ENCODE measurements at regions not wholly inside any gene's neighbourhood (a gene's known extent, or its start where the extent isn't known, plus 50 kb on each side); places are given as distances from the start of the nearest gene placed in this dataset.

GRCh38 chr18:46282646-46283045 is 178.5 kb downstream of the HAUS1 start:
- Histone ChIP-seq H3K9me3 (ENCODE audit: control insufficient read depth, low read length) (no peaks in the 10 kb centered on the region), H3K36me3 (ENCODE audit: control insufficient read depth, insufficient read depth, low read length, severe bottlenecking) (no peaks in the 10 kb centered on the region), H3K9ac (ENCODE audit: low read length) (no peak overlapping the region), H3K27me3 (replicated peaks; ENCODE audit: control insufficient read depth, insufficient read depth, low read length) (no peaks in the 10 kb centered on the region), H3K4me1 (ENCODE audit: control insufficient read depth, insufficient read depth, low read length) (peaks cover 12% of the 10 kb centered on the region), H3K4me3 (ENCODE audit: low read length) (no peak overlapping the region)
- DNase-seq (ENCODE audit: low read depth) = no peak

GRCh38 chr18:46283268-46283667 is 179.1 kb downstream of the HAUS1 start:
- Histone ChIP-seq H3K4me1 (ENCODE audit: control insufficient read depth, insufficient read depth, low read length) (peaks cover 7% of the 10 kb centered on the region), H3K9ac (ENCODE audit: low read length) (no peak overlapping the region), H3K9me3 (ENCODE audit: control insufficient read depth, low read length) (no peaks in the 10 kb centered on the region), H3K36me3 (ENCODE audit: control insufficient read depth, insufficient read depth, low read length, severe bottlenecking) (no peaks in the 10 kb centered on the region), H3K27me3 (replicated peaks; ENCODE audit: control insufficient read depth, insufficient read depth, low read length) (no peaks in the 10 kb centered on the region), H3K4me3 (ENCODE audit: low read length) (no peak overlapping the region)
- DNase-seq (ENCODE audit: low read depth) = no peak

- H3K36me3 ChIP-seq (ENCODE audit: control insufficient read depth, insufficient read depth, low read length, severe bottlenecking) = no peaks in the 10 kb centered on the region
- no peak for DNase-seq (ENCODE audit: low read depth)
- no peak overlapping the region for H3K9ac ChIP-seq (ENCODE audit: low read length)
- H3K4me1 ChIP-seq (ENCODE audit: control insufficient read depth, insufficient read depth, low read length) = peaks cover under 1% of the 10 kb centered on the region
- H3K9me3 ChIP-seq (ENCODE audit: control insufficient read depth, low read length) = no peaks in the 10 kb centered on the region
- no peak overlapping the region for H3K4me3 ChIP-seq (ENCODE audit: low read length)
- no peaks in the 10 kb centered on the region for H3K27me3 ChIP-seq (replicated peaks; ENCODE audit: control insufficient read depth, insufficient read depth, low read length)
These were observed 179.7 kb downstream of the HAUS1 start for GRCh38 chr18:46283895-46284295.

GRCh38 chr18:46289463-46289862 is 185.3 kb downstream of the HAUS1 start:
- Histone ChIP-seq H3K4me1 (ENCODE audit: control insufficient read depth, insufficient read depth, low read length) (no peaks in the 10 kb centered on the region), H3K9ac (ENCODE audit: low read length) (no peak overlapping the region), H3K27me3 (replicated peaks; ENCODE audit: control insufficient read depth, insufficient read depth, low read length) (peaks cover 3% of the 10 kb centered on the region), H3K36me3 (ENCODE audit: control insufficient read depth, insufficient read depth, low read length, severe bottlenecking) (no peaks in the 10 kb centered on the region), H3K9me3 (ENCODE audit: control insufficient read depth, low read length) (peaks cover 7% of the 10 kb centered on the region), H3K4me3 (ENCODE audit: low read length) (no peak overlapping the region)
- DNase-seq (ENCODE audit: low read depth) = no peak

- no peak overlapping the region for H3K9ac ChIP-seq (ENCODE audit: low read length)
- H3K27me3 ChIP-seq (replicated peaks; ENCODE audit: control insufficient read depth, insufficient read depth, low read length) = peaks cover 5% of the 10 kb centered on the region
- no peak for DNase-seq (ENCODE audit: low read depth)
- no peak overlapping the region for H3K4me3 ChIP-seq (ENCODE audit: low read length)
- no peaks in the 10 kb centered on the region for H3K4me1 ChIP-seq (ENCODE audit: control insufficient read depth, insufficient read depth, low read length)
- no peaks in the 10 kb centered on the region for H3K36me3 ChIP-seq (ENCODE audit: control insufficient read depth, insufficient read depth, low read length, severe bottlenecking)
- H3K9me3 ChIP-seq (ENCODE audit: control insufficient read depth, low read length) = peaks cover 7% of the 10 kb centered on the region
These were observed 185.7 kb downstream of the HAUS1 start for GRCh38 chr18:46289931-46290330.

GRCh38 chr18:46290440-46291020 is 186.3 kb downstream of the HAUS1 start:
- H3K36me3 ChIP-seq (ENCODE audit: control insufficient read depth, insufficient read depth, low read length, severe bottlenecking) = no peaks in the 10 kb centered on the region
- H3K27me3 ChIP-seq (replicated peaks; ENCODE audit: control insufficient read depth, insufficient read depth, low read length) = peaks cover 11% of the 10 kb centered on the region
- no peak overlapping the region for H3K9ac ChIP-seq (ENCODE audit: low read length)
- peaks cover 7% of the 10 kb centered on the region for H3K9me3 ChIP-seq (ENCODE audit: control insufficient read depth, low read length)
- H3K4me1 ChIP-seq (ENCODE audit: control insufficient read depth, insufficient read depth, low read length) = no peaks in the 10 kb centered on the region
- DNase-seq (ENCODE audit: low read depth) = no peak
- no peak overlapping the region for H3K4me3 ChIP-seq (ENCODE audit: low read length)

GRCh38 chr18:46291149-46291548 is 187.0 kb downstream of the HAUS1 start:
- no peaks in the 10 kb centered on the region for H3K4me1 ChIP-seq (ENCODE audit: control insufficient read depth, insufficient read depth, low read length)
- peaks cover 7% of the 10 kb centered on the region for H3K9me3 ChIP-seq (ENCODE audit: control insufficient read depth, low read length)
- H3K27me3 ChIP-seq (replicated peaks; ENCODE audit: control insufficient read depth, insufficient read depth, low read length) = peaks cover 12% of the 10 kb centered on the region
- no peak overlapping the region for H3K4me3 ChIP-seq (ENCODE audit: low read length)
- DNase-seq (ENCODE audit: low read depth) = no peak
- no peaks in the 10 kb centered on the region for H3K36me3 ChIP-seq (ENCODE audit: control insufficient read depth, insufficient read depth, low read length, severe bottlenecking)
- no peak overlapping the region for H3K9ac ChIP-seq (ENCODE audit: low read length)

GRCh38 chr18:46293742-46294181 is 189.6 kb downstream of the HAUS1 start:
- Histone ChIP-seq H3K9ac (ENCODE audit: low read length) (no peak overlapping the region), H3K4me3 (ENCODE audit: low read length) (no peak overlapping the region), H3K27me3 (replicated peaks; ENCODE audit: control insufficient read depth, insufficient read depth, low read length) (peaks cover 19% of the 10 kb centered on the region), H3K36me3 (ENCODE audit: control insufficient read depth, insufficient read depth, low read length, severe bottlenecking) (no peaks in the 10 kb centered on the region), H3K4me1 (ENCODE audit: control insufficient read depth, insufficient read depth, low read length) (no peaks in the 10 kb centered on the region), H3K9me3 (ENCODE audit: control insufficient read depth, low read length) (peaks cover 7% of the 10 kb centered on the region)
- DNase-seq (ENCODE audit: low read depth) = peak; percentile 4

- Histone ChIP-seq H3K9ac (ENCODE audit: low read length) (no peak overlapping the region), H3K36me3 (ENCODE audit: control insufficient read depth, insufficient read depth, low read length, severe bottlenecking) (no peaks in the 10 kb centered on the region), H3K27me3 (replicated peaks; ENCODE audit: control insufficient read depth, insufficient read depth, low read length) (peaks cover 24% of the 10 kb centered on the region), H3K9me3 (ENCODE audit: control insufficient read depth, low read length) (peaks cover 5% of the 10 kb centered on the region), H3K4me3 (ENCODE audit: low read length) (no peak overlapping the region), H3K4me1 (ENCODE audit: control insufficient read depth, insufficient read depth, low read length) (no peaks in the 10 kb centered on the region)
- peak; percentile 19 for DNase-seq (ENCODE audit: low read depth)
These were observed 190.1 kb downstream of the HAUS1 start for GRCh38 chr18:46294318-46294717.

- H3K27me3 ChIP-seq (replicated peaks; ENCODE audit: control insufficient read depth, insufficient read depth, low read length) = peaks cover 28% of the 10 kb centered on the region
- no peaks in the 10 kb centered on the region for H3K36me3 ChIP-seq (ENCODE audit: control insufficient read depth, insufficient read depth, low read length, severe bottlenecking)
- H3K9me3 ChIP-seq (ENCODE audit: control insufficient read depth, low read length) = peaks cover under 1% of the 10 kb centered on the region
- H3K9ac ChIP-seq (ENCODE audit: low read length) = no peak overlapping the region
- no peak overlapping the region for H3K4me3 ChIP-seq (ENCODE audit: low read length)
- no peak for DNase-seq (ENCODE audit: low read depth)
- no peaks in the 10 kb centered on the region for H3K4me1 ChIP-seq (ENCODE audit: control insufficient read depth, insufficient read depth, low read length)
These were observed 190.6 kb downstream of the HAUS1 start for GRCh38 chr18:46294751-46295150.

- no peak for DNase-seq (ENCODE audit: low read depth)
These were observed 191.2 kb downstream of the HAUS1 start for GRCh38 chr18:46295416-46295815.

GRCh38 chr18:46296656-46297055 is 192.5 kb downstream of the HAUS1 start:
- Histone ChIP-seq H3K4me3 (ENCODE audit: low read length) (no peak overlapping the region), H3K36me3 (ENCODE audit: control insufficient read depth, insufficient read depth, low read length, severe bottlenecking) (no peaks in the 10 kb centered on the region), H3K9ac (ENCODE audit: low read length) (no peak overlapping the region), H3K4me1 (ENCODE audit: control insufficient read depth, insufficient read depth, low read length) (no peaks in the 10 kb centered on the region), H3K9me3 (ENCODE audit: control insufficient read depth, low read length) (no peaks in the 10 kb centered on the region), H3K27me3 (replicated peaks; ENCODE audit: control insufficient read depth, insufficient read depth, low read length) (peaks cover 41% of the 10 kb centered on the region)
- DNase-seq (ENCODE audit: low read depth) = no peak

More at GRCh38 chr18:46295416-46295815, 191.2 kb downstream of the HAUS1 start:
- Histone ChIP-seq H3K9me3 (ENCODE audit: control insufficient read depth, low read length) (no peaks in the 10 kb centered on the region), H3K27me3 (replicated peaks; ENCODE audit: control insufficient read depth, insufficient read depth, low read length) (peaks cover 30% of the 10 kb centered on the region), H3K36me3 (ENCODE audit: control insufficient read depth, insufficient read depth, low read length, severe bottlenecking) (no peaks in the 10 kb centered on the region), H3K4me3 (ENCODE audit: low read length) (no peak overlapping the region), H3K9ac (ENCODE audit: low read length) (no peak overlapping the region), H3K4me1 (ENCODE audit: control insufficient read depth, insufficient read depth, low read length) (no peaks in the 10 kb centered on the region)

Data from adipocyte (in vitro differentiated cells).